Nephron (organoid): ENCODE measurements at regions not wholly inside any gene's neighbourhood (a gene's known extent, or its start where the extent isn't known, plus 50 kb on each side); places are given as distances from the start of the nearest gene placed in this dataset.

ENCODE experiments used
- H3K27ac Mint-ChIP-seq, 3 experiments: 2 replicates each; pipeline ENCODE4 v1.8.0; 2020; ENCODE audit warnings: mixed read lengths in 3 of 3, mild to moderate bottlenecking in 2 of 3, moderate library complexity in 1 of 3
- H3K27me3 Mint-ChIP-seq: 2 replicates; pipeline ENCODE4 v1.8.0; 2021; ENCODE audit warnings: low read depth, mild to moderate bottlenecking, moderate library complexity, mixed read lengths
- H3K36me3 Mint-ChIP-seq: 2 replicates; pipeline ENCODE4 v1.8.0; 2020; ENCODE audit warnings: low read depth, mixed read lengths
- H3K4me1 Mint-ChIP-seq: 2 replicates; pipeline ENCODE4 v1.8.0; 2020; ENCODE audit warnings: mixed read lengths
- H3K4me3 Mint-ChIP-seq, 3 experiments: 2 replicates each; pipeline ENCODE4 v1.8.0; 2020; ENCODE audit warnings: mild to moderate bottlenecking in 3 of 3, mixed read lengths in 3 of 3, moderate library complexity in 2 of 3
- H3K9me3 Mint-ChIP-seq: 2 replicates; pipeline ENCODE4 v1.8.0; 2020; ENCODE audit warnings: mixed read lengths
- CTCF ChIP-seq, 3 experiments: fragments of 200-600 bp; sonication (generic); IDR thresholded peaks; one replicate each; pipeline ENCODE4 v1.5.0; 2021; ENCODE audit warnings: antibody characterized with exemption in 3 of 3; ENCODE audit not compliant: unreplicated experiment in 3 of 3

GRCh38 chr15:97168704-97169475 lies 791.6 kb upstream of the ARRDC4 start:
- Mint-ChIP-seq H3K4me3 (no peak overlapping the region), H3K4me1 (peaks cover 17% of the 10 kb centered on the region), H3K27me3 (peaks cover 7% of the 10 kb centered on the region), H3K9me3 (no peaks in the 10 kb centered on the region), H3K36me3 (no peaks in the 10 kb centered on the region), H3K27ac (no peak overlapping the region)
- TF ChIP-seq CTCF (IDR thresholded peaks at IDR 0.05; ENCODE audit: unreplicated experiment in 3 of 3), result no peak

- H3K9me3 Mint-ChIP-seq, result no peaks in the 10 kb centered on the region
- H3K4me3 Mint-ChIP-seq, result no peak overlapping the region
- peaks cover 7% of the 10 kb centered on the region for H3K27me3 Mint-ChIP-seq
- peak overlapping the region in 1 of 3 experiments; percentile 11 for H3K27ac Mint-ChIP-seq
- no peaks in the 10 kb centered on the region for H3K36me3 Mint-ChIP-seq
- H3K4me1 Mint-ChIP-seq, result peaks cover 21% of the 10 kb centered on the region
- TF ChIP-seq CTCF (IDR thresholded peaks at IDR 0.05; ENCODE audit: unreplicated experiment in 3 of 3), result no peak
Observed at GRCh38 chr15:97171556-97171955, 788.9 kb upstream of the ARRDC4 start.

- no peak overlapping the region for H3K4me3 Mint-ChIP-seq
- no peak for TF ChIP-seq CTCF (IDR thresholded peaks at IDR 0.05; ENCODE audit: unreplicated experiment in 3 of 3)
- H3K27ac Mint-ChIP-seq, result no peak overlapping the region
- no peaks in the 10 kb centered on the region for H3K36me3 Mint-ChIP-seq
- peaks cover 26% of the 10 kb centered on the region for H3K4me1 Mint-ChIP-seq
- peaks cover 7% of the 10 kb centered on the region for H3K27me3 Mint-ChIP-seq
- no peaks in the 10 kb centered on the region for H3K9me3 Mint-ChIP-seq
Observed at GRCh38 chr15:97174886-97175540, 785.5 kb upstream of the ARRDC4 start.

- peak overlapping the region; percentile 31 to 93 (median 66) for H3K27ac Mint-ChIP-seq
Observed at GRCh38 chr15:97177151-97177577, 783.3 kb upstream of the ARRDC4 start.

GRCh38 chr15:97182581-97182980 lies 777.9 kb upstream of the ARRDC4 start:
- peaks cover 4% of the 10 kb centered on the region for H3K4me1 Mint-ChIP-seq
- H3K27ac Mint-ChIP-seq, result no peak overlapping the region
- H3K27me3 Mint-ChIP-seq, result no peaks in the 10 kb centered on the region
- no peaks in the 10 kb centered on the region for H3K9me3 Mint-ChIP-seq
- H3K4me3 Mint-ChIP-seq, result no peak overlapping the region
- TF ChIP-seq CTCF (IDR thresholded peaks at IDR 0.05; ENCODE audit: unreplicated experiment in 3 of 3), result no peak
- no peaks in the 10 kb centered on the region for H3K36me3 Mint-ChIP-seq

More at GRCh38 chr15:97177151-97177577, 783.3 kb upstream of the ARRDC4 start:
- no peaks in the 10 kb centered on the region for H3K27me3 Mint-ChIP-seq
- H3K36me3 Mint-ChIP-seq, result no peaks in the 10 kb centered on the region
- TF ChIP-seq CTCF (IDR thresholded peaks at IDR 0.05; ENCODE audit: unreplicated experiment in 3 of 3), result no peak
- peak overlapping the region in 2 of 3 experiments; percentile 4 to 30 for H3K4me3 Mint-ChIP-seq
- peaks cover 17% of the 10 kb centered on the region for H3K4me1 Mint-ChIP-seq
- no peaks in the 10 kb centered on the region for H3K9me3 Mint-ChIP-seq
